GM19397 (cell line): ENCODE measurements at regions not wholly inside any gene's neighbourhood (a gene's known extent, or its start where the extent isn't known, plus 50 kb on each side); places are given as distances from the start of the nearest gene placed in this dataset.
"Not testable (repeated sequence)": the region's sequence is repeated elsewhere in the genome, so short reads cannot be mapped to it uniquely, and the experiment has no call there.

Source experiments
- ATAC-seq: cut with Tn5 transposase; IDR thresholded peaks from one replicate; pipeline ENCODE4 v1.9.1; 2021; ENCODE audit warnings: mild to moderate bottlenecking, moderate library complexity; ENCODE audit not compliant: unreplicated experiment

GRCh38 chr4:71204056-71204455, 134.8 kb upstream of the SLC4A4 start:
- no peak for ATAC-seq

DNA sequence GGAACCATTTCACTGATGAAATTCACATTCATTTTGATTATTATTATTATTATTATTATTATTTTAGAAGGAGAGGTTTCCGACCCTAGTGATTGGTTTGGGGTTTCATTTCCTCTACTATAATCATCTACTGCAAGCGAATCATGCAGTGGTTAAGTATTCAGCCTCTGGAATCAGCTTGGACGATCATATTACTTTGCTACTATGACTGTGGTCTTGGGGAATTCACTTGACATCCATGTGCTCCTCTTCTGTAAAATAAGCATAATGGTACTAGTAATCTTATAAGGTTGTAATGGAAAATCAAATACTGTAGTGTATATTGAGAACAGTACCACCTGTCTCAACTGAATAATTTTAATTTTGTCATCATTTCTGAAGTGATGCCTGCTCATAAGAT, 132.1 kb upstream of the SLC4A4 start:
- ATAC-seq, result no peak

- ATAC-seq, result no peak
These were observed 129.7 kb upstream of the SLC4A4 start for GRCh38 chr4:71209161-71209560.

GRCh38 chr4:71210823-71211222, 128.0 kb upstream of the SLC4A4 start:
- ATAC-seq, result no peak

- ATAC-seq, result no peak
These were observed 127.1 kb upstream of the SLC4A4 start for GRCh38 chr4:71211748-71212147.

GRCh38 chr4:71212216-71212615, 126.6 kb upstream of the SLC4A4 start:
- no peak for ATAC-seq

DNA sequence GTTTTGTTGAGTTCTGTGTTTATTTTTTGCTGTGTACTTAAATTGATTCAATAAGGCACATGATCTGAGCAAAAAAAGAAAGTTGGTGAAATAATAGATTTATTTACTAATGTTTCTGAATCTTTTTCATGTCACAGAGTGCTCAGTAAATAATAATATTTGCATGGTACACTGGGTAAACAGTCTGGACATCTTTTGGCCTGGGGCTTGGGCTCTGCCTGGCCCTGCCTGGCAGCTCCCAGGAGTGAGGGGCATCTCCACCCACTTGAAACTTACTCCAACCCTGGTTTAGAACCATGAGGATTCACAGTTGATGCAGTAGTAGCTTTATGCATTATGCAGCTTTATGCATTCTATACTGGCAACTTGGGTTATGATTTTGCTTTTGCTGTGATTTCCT, 124.2 kb upstream of the SLC4A4 start:
- no peak for ATAC-seq

DNA sequence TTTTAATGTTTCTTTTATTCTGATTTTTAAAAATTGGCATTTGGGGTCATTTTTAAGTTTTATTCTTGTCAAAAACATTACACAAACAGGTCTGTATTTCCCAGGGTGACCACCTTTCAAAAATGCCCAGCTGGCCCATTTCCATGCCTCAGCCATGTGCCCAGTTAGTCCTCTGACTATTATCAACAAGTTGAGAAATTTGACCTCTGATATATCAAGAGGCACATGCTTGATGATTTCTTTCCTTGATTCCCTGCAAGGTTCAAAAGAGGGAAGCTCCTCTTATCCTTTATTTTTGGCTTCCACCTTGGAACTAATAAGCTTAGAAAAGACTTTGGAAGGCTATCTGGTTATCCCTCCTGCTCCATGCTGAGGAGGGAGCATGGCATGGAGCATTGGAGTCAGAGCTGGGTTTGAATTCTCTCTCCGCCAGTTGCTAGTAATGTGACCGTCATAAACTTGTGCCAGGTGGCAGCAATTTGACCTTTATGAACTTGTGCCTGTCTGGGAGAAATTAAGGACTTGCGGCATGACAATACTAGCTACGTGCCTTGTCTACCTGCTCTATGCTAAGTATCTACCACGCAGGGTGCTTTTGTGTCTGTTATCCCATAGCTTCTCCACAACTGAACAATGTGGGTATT, 122.4 kb upstream of the SLC4A4 start:
- ATAC-seq, result no peak

DNA sequence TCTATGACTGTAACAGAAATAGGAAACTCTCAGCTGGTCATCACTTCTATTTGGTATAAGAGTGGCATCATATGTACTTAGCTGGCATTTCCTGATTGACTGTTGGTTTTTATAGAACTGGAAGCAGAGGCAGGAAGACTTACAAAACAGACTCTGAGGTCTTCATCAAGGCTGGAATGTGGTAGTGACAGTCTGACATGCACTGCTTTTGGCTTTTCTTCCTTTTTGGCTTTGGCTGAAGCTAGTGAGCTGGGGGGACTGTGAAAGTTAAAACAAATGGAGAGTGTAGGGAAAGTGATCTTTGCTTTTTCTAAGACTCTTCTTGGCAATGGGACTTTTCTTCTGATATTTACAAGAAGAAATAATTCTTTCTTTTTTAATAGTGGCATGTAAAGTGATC, 121.1 kb upstream of the SLC4A4 start:
- ATAC-seq, result no peak

GRCh38 chr4:71220848-71221247, 118.0 kb upstream of the SLC4A4 start:
- ATAC-seq, result not testable (repeated sequence)

- ATAC-seq, result no peak
These were observed 117.0 kb upstream of the SLC4A4 start for GRCh38 chr4:71221510-71222466.

GRCh38 chr4:71222661-71223060, 116.2 kb upstream of the SLC4A4 start:
- ATAC-seq, result no peak

GRCh38 chr4:71229477-71230270, 109.1 kb upstream of the SLC4A4 start:
- no peak for ATAC-seq

DNA sequence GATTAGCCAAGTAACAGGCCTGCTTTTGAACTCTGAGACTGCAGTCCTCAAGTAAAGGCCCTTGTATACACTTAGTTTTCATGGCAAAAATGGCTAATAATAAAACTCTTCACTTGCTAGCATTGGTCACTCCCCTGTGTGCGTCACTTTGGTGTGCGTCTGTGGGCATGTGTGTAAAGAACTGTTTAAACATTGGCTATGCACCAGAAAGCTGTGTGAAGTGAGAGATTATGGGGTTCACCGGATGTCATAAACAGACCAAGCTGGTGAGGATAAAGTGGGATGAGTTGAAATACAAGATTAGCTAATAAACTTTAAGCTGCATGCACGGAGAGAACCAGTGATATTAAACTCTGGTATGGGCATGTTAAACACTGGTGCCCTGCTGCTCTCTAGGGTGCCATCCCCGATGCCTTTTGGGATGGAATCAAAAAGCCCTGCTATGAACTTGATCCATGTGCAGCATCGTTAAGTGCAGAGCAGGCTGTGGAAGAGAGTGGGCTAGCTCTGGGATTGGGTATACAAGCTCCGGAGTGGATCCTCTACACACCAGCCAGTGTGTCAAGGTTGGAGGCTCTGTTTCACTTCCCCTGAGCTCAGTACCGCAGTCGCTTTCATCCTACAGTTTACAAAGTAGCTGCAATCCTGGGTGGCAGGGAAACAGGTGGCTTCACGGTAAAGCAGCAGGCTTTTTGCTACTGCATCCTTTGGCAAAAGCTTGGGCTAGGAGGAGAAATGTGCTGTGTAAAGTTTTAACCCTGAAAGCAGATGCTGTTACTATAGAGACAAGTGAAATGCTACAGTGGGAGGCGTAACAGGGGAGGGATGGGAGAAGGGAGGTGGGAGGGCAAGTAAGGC, 108.3 kb upstream of the SLC4A4 start:
- no peak for ATAC-seq

DNA sequence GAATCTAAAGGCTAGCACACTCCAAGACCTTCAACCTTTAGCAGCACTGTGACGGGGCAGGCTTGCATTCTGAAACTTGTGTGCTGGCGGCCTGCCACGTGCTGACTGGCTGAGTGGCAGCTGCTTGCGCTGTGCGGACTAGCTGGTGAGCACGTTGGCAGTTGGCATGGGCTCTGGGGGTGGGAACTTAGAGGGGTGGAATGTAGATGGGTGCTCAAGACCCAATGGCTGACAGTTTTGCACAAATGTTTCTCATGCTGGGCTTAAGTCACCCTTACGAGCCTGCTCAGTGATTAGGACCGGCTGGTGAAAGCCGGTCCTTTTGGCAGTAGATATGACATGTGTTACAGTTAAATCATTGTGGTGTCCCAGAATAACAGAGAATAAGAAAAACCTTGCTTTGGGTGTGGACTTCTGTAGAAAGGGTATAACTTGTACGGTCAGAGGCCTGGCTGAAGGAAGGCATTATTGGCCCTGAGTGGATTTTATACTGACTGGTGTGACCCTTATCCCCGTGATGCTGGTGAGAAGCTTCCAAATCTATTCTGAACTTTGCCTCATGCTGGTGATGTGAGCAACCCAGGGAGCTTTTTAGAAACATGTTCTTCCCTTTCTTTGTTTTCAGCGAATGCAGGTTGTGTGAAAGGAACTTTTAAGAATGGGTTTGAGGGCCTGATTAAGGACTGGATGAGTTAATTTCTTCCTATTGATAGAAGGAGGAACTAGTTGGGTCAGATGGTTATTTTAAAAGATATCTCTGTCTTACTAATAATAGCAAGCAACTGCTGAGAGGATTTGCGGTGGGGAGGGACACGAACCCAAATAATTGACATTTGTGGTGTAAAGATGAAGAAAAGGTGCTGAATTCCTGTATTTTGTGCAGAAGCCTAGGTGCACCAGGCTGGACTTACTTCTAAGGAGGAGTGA, 107.4 kb upstream of the SLC4A4 start:
- no peak for ATAC-seq

- ATAC-seq, result no peak
These were observed 106.8 kb upstream of the SLC4A4 start for GRCh38 chr4:71232056-71232430.

DNA sequence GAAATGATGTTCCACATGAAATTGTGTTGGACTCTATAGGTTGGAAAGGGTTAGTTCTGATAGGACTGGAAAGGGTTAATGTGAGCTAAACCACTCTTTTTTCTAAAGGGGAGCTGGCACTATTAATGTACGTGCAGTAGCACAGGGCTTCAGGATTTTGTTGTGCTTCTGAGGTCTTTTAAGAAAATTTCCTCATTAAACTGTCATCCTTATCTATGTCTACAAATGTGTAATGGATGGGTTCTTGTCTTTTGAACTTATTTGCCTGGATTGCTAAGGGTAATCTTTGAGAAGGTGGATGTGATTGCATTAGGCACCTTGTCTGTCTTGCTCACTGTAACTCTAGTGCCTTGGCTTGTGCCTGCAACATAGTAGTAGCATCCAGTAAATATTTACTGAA, 106.0 kb upstream of the SLC4A4 start:
- ATAC-seq, result no peak

DNA sequence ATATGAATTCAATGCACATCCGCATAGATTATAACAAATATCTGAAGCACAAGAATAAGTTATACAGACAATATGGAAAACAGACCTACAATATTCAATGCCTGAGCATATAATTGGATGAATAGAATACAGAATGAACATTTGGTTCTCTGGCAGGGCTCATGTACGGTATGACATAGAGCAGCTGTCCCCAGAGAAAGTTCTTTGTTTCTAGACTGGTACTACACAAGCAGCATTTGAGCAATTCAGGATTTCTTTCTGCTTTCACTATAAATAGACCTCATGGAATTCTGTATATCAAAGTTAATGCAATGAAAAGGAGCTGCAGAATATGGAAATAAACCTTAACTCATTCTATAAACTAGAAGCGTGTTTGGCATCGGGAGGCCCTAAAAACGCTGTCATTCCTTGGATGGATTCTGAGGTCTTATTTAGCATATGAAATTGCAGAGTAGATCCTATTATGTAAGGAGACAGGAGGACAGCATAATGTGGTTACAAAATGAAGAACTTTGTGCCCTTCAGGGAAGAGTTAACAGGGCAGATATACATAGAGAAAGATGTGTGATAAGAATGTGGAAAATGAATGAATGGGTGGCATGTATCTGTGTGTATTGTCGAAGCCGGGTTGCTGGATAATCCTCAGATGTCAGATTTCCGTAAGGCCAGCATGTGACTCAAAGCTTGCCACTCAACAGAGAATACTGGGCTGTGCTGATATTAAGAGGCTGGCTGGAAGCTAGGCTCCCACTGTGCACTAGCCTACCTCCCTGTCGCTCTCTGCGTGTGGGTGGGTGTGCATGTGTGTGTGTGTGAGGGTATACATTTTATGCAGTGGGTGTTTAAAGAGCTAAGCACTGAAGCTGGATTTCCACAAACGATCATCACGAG, 103.3 kb upstream of the SLC4A4 start:
- ATAC-seq, result no peak

DNA sequence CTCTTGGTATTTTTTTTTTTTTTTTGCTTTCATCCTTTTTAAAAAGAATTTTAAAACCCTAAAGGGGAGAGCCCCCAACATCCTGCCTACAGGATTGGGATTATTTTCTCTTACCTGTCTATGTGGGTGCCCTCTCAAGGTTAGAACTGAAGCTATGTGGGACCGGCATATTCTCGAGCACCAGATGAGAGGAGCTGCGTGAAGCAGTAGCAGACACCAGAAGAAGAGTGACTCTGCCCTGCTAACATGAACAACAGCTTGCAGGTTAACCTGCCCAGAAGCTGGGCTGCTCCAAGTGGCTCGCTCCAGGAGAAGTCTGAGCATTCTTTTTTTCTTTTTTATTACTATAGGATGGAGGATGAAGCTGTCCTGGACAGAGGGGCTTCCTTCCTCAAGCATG, 102.6 kb upstream of the SLC4A4 start:
- ATAC-seq, result no peak
